IMR-90 (cell line): ENCODE measurements at regions not wholly inside any gene's neighbourhood (a gene's known extent, or its start where the extent isn't known, plus 50 kb on each side); places are given as distances from the start of the nearest gene placed in this dataset.

Experiments used
- FOS ChIP-seq: fragments of 150-350 bp; IDR thresholded peaks from 2 replicates; pipeline ENCODE4 v1.6.1; 2016; ENCODE audit warnings: low read depth, low read length
- SMC3 ChIP-seq: fragments of 150-350 bp; IDR thresholded peaks from 2 replicates; pipeline ENCODE4 v1.6.1; 2016; ENCODE audit warnings: low read depth, mild to moderate bottlenecking, antibody characterized with exemption, low read length, moderate library complexity
- TF ChIP-seq, protein P1 (sequence below): conservative IDR thresholded peaks from 2 replicates; pipeline ENCODE4 v1.5.1; 2012; ENCODE audit warnings: mild to moderate bottlenecking, low read depth, low read length, improper control_type of control experiment

DNA sequence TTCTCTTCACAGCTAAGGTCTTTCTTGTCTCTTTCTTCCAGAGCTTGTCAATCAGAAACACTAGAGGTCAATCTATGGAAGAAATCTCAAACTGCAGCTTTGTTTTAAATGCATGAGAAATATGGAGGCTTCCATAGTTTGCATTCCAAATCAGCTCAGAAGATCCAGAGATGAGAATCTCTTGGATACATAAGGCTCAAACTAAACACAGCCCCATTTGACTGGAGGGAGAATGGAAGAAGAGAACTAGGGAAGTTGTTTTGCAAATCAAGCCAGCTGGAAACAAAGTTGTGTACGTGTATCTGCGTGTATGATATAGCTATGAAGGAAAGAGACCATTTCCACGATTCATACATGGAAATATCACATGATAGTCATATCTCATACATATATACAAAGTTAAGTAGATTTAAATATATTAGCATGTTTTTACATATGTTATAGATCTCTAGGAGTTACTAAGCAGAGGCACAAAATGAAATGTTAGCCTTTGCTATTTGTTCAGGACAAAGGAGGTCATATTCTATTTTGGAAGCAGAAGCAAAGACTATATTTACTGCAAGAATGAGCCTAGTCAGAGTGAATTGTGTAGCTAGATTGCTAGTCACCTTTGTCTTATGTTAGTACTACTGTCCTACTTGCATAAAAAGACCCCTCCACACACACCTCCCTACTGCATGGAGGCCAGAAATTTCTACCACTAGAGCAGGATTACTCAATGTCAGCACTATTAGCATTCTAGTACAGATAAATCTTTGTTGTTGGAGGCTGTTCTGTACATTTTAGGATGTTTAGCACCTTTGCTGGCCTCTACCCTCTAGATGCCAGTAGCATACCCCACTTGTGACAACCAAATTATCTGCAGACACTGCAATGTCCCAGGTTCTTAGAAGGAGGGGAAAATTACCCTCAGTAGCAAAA is 303.5 kb upstream of the CHAC2 start:
- TF ChIP-seq, protein P1, sequence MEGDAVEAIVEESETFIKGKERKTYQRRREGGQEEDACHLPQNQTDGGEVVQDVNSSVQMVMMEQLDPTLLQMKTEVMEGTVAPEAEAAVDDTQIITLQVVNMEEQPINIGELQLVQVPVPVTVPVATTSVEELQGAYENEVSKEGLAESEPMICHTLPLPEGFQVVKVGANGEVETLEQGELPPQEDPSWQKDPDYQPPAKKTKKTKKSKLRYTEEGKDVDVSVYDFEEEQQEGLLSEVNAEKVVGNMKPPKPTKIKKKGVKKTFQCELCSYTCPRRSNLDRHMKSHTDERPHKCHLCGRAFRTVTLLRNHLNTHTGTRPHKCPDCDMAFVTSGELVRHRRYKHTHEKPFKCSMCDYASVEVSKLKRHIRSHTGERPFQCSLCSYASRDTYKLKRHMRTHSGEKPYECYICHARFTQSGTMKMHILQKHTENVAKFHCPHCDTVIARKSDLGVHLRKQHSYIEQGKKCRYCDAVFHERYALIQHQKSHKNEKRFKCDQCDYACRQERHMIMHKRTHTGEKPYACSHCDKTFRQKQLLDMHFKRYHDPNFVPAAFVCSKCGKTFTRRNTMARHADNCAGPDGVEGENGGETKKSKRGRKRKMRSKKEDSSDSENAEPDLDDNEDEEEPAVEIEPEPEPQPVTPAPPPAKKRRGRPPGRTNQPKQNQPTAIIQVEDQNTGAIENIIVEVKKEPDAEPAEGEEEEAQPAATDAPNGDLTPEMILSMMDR: no peak
- no peak for TF ChIP-seq SMC3
- TF ChIP-seq FOS: no peak
